Skeletal muscle cell (primary cell): ENCODE measurements at regions not wholly inside any gene's neighbourhood (a gene's known extent, or its start where the extent isn't known, plus 50 kb on each side); places are given as distances from the start of the nearest gene placed in this dataset.
"Not testable (repeated sequence)": the region's sequence is repeated elsewhere in the genome, so short reads cannot be mapped to it uniquely, and the experiment has no call there.

Experiments
- DNase-seq: peaks from one replicate; pipeline ENCODE4 v3.0.0-alpha.2; 2010; ENCODE audit warnings: low read depth
- H3K4me3 ChIP-seq: 2 replicates; pipeline ENCODE4 v1.5.1; 2011; ENCODE audit warnings: low read depth, mild to moderate bottlenecking, control low read depth, low read length, moderate library complexity

GRCh38 chr1:181190364-181191035 lies 102.0 kb downstream of the IER5 start:
- DNase-seq, result no peak
- peak overlapping the region; percentile 37 for H3K4me3 ChIP-seq

GRCh38 chr1:181191494-181192040 lies 103.1 kb downstream of the IER5 start:
- DNase-seq, result no peak
- H3K4me3 ChIP-seq, result no peak overlapping the region

- DNase-seq, result no peak
- H3K4me3 ChIP-seq, result no peak overlapping the region
These were observed 103.8 kb downstream of the IER5 start for GRCh38 chr1:181192316-181192715.

GRCh38 chr1:181202986-181203555 lies 114.6 kb downstream of the IER5 start:
- H3K4me3 ChIP-seq, result no peak overlapping the region
- DNase-seq, result no peak

GRCh38 chr1:181204530-181204929 lies 116.0 kb downstream of the IER5 start:
- no peak for DNase-seq
- H3K4me3 ChIP-seq, result no peak overlapping the region

GRCh38 chr1:181205901-181206300 lies 117.4 kb downstream of the IER5 start:
- H3K4me3 ChIP-seq, result no peak overlapping the region
- no peak for DNase-seq

- DNase-seq, result no peak
- no peak overlapping the region for H3K4me3 ChIP-seq
These were observed 118.0 kb downstream of the IER5 start for GRCh38 chr1:181206513-181206912.

GRCh38 chr1:181206979-181207790 lies 118.7 kb downstream of the IER5 start:
- DNase-seq, result no peak
- no peak overlapping the region for H3K4me3 ChIP-seq

GRCh38 chr1:181208083-181208482 lies 119.6 kb downstream of the IER5 start:
- no peak overlapping the region for H3K4me3 ChIP-seq
- no peak for DNase-seq

- no peak overlapping the region for H3K4me3 ChIP-seq
- no peak for DNase-seq
These were observed 120.5 kb downstream of the IER5 start for GRCh38 chr1:181208967-181209366.

GRCh38 chr1:181213056-181213455 lies 124.6 kb downstream of the IER5 start:
- H3K4me3 ChIP-seq, result no peak overlapping the region
- DNase-seq, result no peak

GRCh38 chr1:181216591-181216994 lies 128.1 kb downstream of the IER5 start:
- no peak for DNase-seq

GRCh38 chr1:181219938-181220337 lies 131.4 kb downstream of the IER5 start:
- DNase-seq, result no peak
- no peak overlapping the region for H3K4me3 ChIP-seq

More at GRCh38 chr1:181216591-181216994, 128.1 kb downstream of the IER5 start:
- H3K4me3 ChIP-seq, result no peak overlapping the region

GRCh38 chr1:181221078-181221477 lies 132.6 kb downstream of the IER5 start:
- H3K4me3 ChIP-seq, result no peak overlapping the region
- no peak for DNase-seq

GRCh38 chr1:181222972-181223505 lies 134.5 kb downstream of the IER5 start:
- DNase-seq, result no peak
- no peak overlapping the region for H3K4me3 ChIP-seq

- not testable (repeated sequence) for H3K4me3 ChIP-seq, DNase-seq
These were observed 138.2 kb downstream of the IER5 start for GRCh38 chr1:181226728-181227127.

- DNase-seq, result no peak
- H3K4me3 ChIP-seq, result no peak overlapping the region
These were observed 150.6 kb downstream of the IER5 start for GRCh38 chr1:181239086-181239485.

GRCh38 chr1:181246320-181246719 lies 157.8 kb downstream of the IER5 start:
- not testable (repeated sequence) for DNase-seq, H3K4me3 ChIP-seq

GRCh38 chr1:181248361-181248760 lies 159.9 kb downstream of the IER5 start:
- not testable (repeated sequence) for DNase-seq

GRCh38 chr1:181249186-181249585 lies 160.7 kb downstream of the IER5 start:
- no peak for DNase-seq
- H3K4me3 ChIP-seq, result no peak overlapping the region

More at GRCh38 chr1:181248361-181248760, 159.9 kb downstream of the IER5 start:
- not testable (repeated sequence) for H3K4me3 ChIP-seq
